Mesothelial cell of epicardium (in vitro differentiated cells): ENCODE measurements at regions not wholly inside any gene's neighbourhood (a gene's known extent, or its start where the extent isn't known, plus 50 kb on each side); places are given as distances from the start of the nearest gene placed in this dataset.

Source experiments
- DNase-seq, 2 experiments: peaks; one replicate each; pipeline ENCODE4 v3.0.0; 2021; ENCODE audit warnings: low spot score in 2 of 2; ENCODE audit not compliant: unreplicated experiment in 2 of 2
- H3K27ac Mint-ChIP-seq: 2 replicates; pipeline ENCODE4 v1.8.0; 2021; ENCODE audit warnings: mixed read lengths
- H3K27me3 Mint-ChIP-seq: 2 replicates; pipeline ENCODE4 v1.8.0; 2021; ENCODE audit warnings: low read depth, mixed read lengths
- H3K36me3 Mint-ChIP-seq: 2 replicates; pipeline ENCODE4 v1.8.0; 2021; ENCODE audit warnings: mixed read lengths
- H3K4me1 Mint-ChIP-seq: 2 replicates; pipeline ENCODE4 v1.8.0; 2021; ENCODE audit warnings: mixed read lengths
- H3K4me3 Mint-ChIP-seq: 2 replicates; pipeline ENCODE4 v1.8.0; 2021; ENCODE audit warnings: mild to moderate bottlenecking, moderate library complexity, mixed read lengths
- H3K9me3 Mint-ChIP-seq: 2 replicates; pipeline ENCODE4 v1.8.0; 2021; ENCODE audit warnings: mixed read lengths
- CTCF ChIP-seq: fragments of 200-600 bp; sonication (generic); IDR thresholded peaks from one replicate; pipeline ENCODE4 v1.5.0; 2021; ENCODE audit warnings: antibody characterized with exemption; ENCODE audit not compliant: unreplicated experiment

GRCh38 chr4:31701256-31701655 lies 981.1 kb downstream of the PCDH7 start:
- peaks cover 23% of the 10 kb centered on the region for H3K9me3 Mint-ChIP-seq
- no peak for DNase-seq
- no peaks in the 10 kb centered on the region for H3K27me3 Mint-ChIP-seq
- H3K27ac Mint-ChIP-seq, result no peak overlapping the region
- H3K4me3 Mint-ChIP-seq, result no peak overlapping the region
- TF ChIP-seq CTCF, result no peak
- no peaks in the 10 kb centered on the region for H3K4me1 Mint-ChIP-seq
- H3K36me3 Mint-ChIP-seq, result peaks cover 7% of the 10 kb centered on the region

- no peak for DNase-seq
- H3K27me3 Mint-ChIP-seq, result no peaks in the 10 kb centered on the region
- no peaks in the 10 kb centered on the region for H3K4me1 Mint-ChIP-seq
- TF ChIP-seq CTCF, result no peak
- peaks cover 23% of the 10 kb centered on the region for H3K9me3 Mint-ChIP-seq
- H3K27ac Mint-ChIP-seq, result no peak overlapping the region
- peaks cover 7% of the 10 kb centered on the region for H3K36me3 Mint-ChIP-seq
- H3K4me3 Mint-ChIP-seq, result no peak overlapping the region
These were observed 982.2 kb downstream of the PCDH7 start for GRCh38 chr4:31702326-31702725.

- Mint-ChIP-seq H3K27me3 (no peaks in the 10 kb centered on the region), H3K9me3 (peaks cover 16% of the 10 kb centered on the region), H3K4me1 (no peaks in the 10 kb centered on the region), H3K4me3 (no peak overlapping the region), H3K27ac (no peak overlapping the region), H3K36me3 (no peaks in the 10 kb centered on the region)
- DNase-seq, result no peak
- no peak for TF ChIP-seq CTCF
These were observed 994.1 kb downstream of the PCDH7 start for GRCh38 chr4:31714238-31714637.

GRCh38 chr4:31715302-31715701 lies 995.1 kb downstream of the PCDH7 start:
- no peaks in the 10 kb centered on the region for H3K27me3 Mint-ChIP-seq
- no peaks in the 10 kb centered on the region for H3K4me1 Mint-ChIP-seq

GRCh38 chr4:31727030-31727429 lies 1006.9 kb downstream of the PCDH7 start:
- no peaks in the 10 kb centered on the region for H3K36me3 Mint-ChIP-seq
- TF ChIP-seq CTCF, result no peak
- no peaks in the 10 kb centered on the region for H3K9me3 Mint-ChIP-seq
- peaks cover 3% of the 10 kb centered on the region for H3K4me1 Mint-ChIP-seq
- no peak overlapping the region for H3K4me3 Mint-ChIP-seq
- no peak overlapping the region for H3K27ac Mint-ChIP-seq
- H3K27me3 Mint-ChIP-seq, result no peaks in the 10 kb centered on the region
- no peak for DNase-seq

More at GRCh38 chr4:31715302-31715701, 995.1 kb downstream of the PCDH7 start:
- TF ChIP-seq CTCF, result no peak
- no peak overlapping the region for H3K4me3 Mint-ChIP-seq
- no peak for DNase-seq
- H3K9me3 Mint-ChIP-seq, result peaks cover 22% of the 10 kb centered on the region
- H3K36me3 Mint-ChIP-seq, result no peaks in the 10 kb centered on the region
- no peak overlapping the region for H3K27ac Mint-ChIP-seq

- TF ChIP-seq CTCF, result no peak
- Mint-ChIP-seq H3K9me3 (peaks cover 10% of the 10 kb centered on the region), H3K27me3 (no peaks in the 10 kb centered on the region), H3K36me3 (peaks cover 4% of the 10 kb centered on the region), H3K27ac (no peak overlapping the region), H3K4me3 (no peak overlapping the region), H3K4me1 (peaks cover 10% of the 10 kb centered on the region)
- no peak for DNase-seq
These were observed 1014.8 kb downstream of the PCDH7 start for GRCh38 chr4:31735004-31735403.
